Heart left ventricle (tissue), 16 donors: ENCODE measurements at regions not wholly inside any gene's neighbourhood (a gene's known extent, or its start where the extent isn't known, plus 50 kb on each side); places are given as distances from the start of the nearest gene placed in this dataset.

Experiments used
- ATAC-seq, 4 donors: fragments of 200-7000 bp; cut with Tn5 transposase; one replicate each; pipeline ENCODE4 v1.9.1; 2020 to 2022; ENCODE audit warnings: moderate library complexity in 4 of 4, mild to moderate bottlenecking in 3 of 4, moderate number of reproducible peaks in 1 of 4
- DNase-seq, 5 donors: peaks; one replicate each; pipeline ENCODE4 v3.0.0-alpha.2; 2020
- H3K27ac ChIP-seq, 12 donors: fragments of 200-600 bp; sonication (generic) in 4 of 12; one replicate each; pipeline versions ENCODE4 v1.5.0 to v1.8.0; 2016 to 2022; ENCODE audit warnings: mild to moderate bottlenecking in 2 of 12
- H3K27me3 ChIP-seq, 9 donors: fragments of 200-600 bp; sonication (generic) in 2 of 9; one replicate each; pipeline versions ENCODE4 v1.5.1 to v1.8.0; 2016 to 2022; ENCODE audit warnings: mild to moderate bottlenecking in 3 of 9
- H3K36me3 ChIP-seq, 9 donors: fragments of 200-600 bp; sonication (generic) in 2 of 9; one replicate each; pipeline versions ENCODE4 v1.5.0 to v1.8.0; 2018 to 2022; ENCODE audit warnings: mild to moderate bottlenecking in 2 of 9
- H3K4me1 ChIP-seq, 12 donors: fragments of 200-600 bp; sonication (generic) in 4 of 12; one replicate each; pipeline versions ENCODE4 v1.5.0 to v1.8.0; 2016 to 2022; ENCODE audit warnings: mild to moderate bottlenecking in 3 of 12
- H3K4me3 ChIP-seq, 12 donors: fragments of 200-600 bp; sonication (generic) in 4 of 12; one replicate each; pipeline versions ENCODE4 v1.5.0 to v1.8.0; 2017 to 2022; ENCODE audit warnings: mild to moderate bottlenecking in 9 of 12, moderate library complexity in 4 of 12
- H3K9me3 ChIP-seq, 12 donors: fragments of 200-600 bp; sonication (generic) in 4 of 12; one replicate each; pipeline versions ENCODE4 v1.5.0 to v1.8.0; 2016 to 2022; ENCODE audit warnings: mild to moderate bottlenecking in 1 of 12
- CTCF ChIP-seq, 12 donors: fragments of 200-600 bp; sonication (generic) in 4 of 12; IDR thresholded peaks; one replicate each; pipeline versions ENCODE4 v1.5.0 to v1.8.0; 2018 to 2022; ENCODE audit warnings: antibody characterized with exemption in 12 of 12, mild to moderate bottlenecking in 5 of 12
- POLR2A ChIP-seq, 2 donors: fragments of 450-650 bp; IDR thresholded peaks; one replicate each; pipeline ENCODE4 v1.6.1; 2017; ENCODE audit warnings: antibody characterized with exemption in 2 of 2, mild to moderate bottlenecking in 2 of 2, moderate library complexity in 2 of 2
- WGBS, 4 donors: extraction: QIAGEN DNeasy Blood & Tissue Kit in 2 of 4; methylation state at CpG; one replicate each; pipeline versions ENCODE4 v1.1.5 to v1.1.7; 2013 to 2018; 5-methylcytosine and 5-hydroxymethylcytosine counted together
- intact Hi-C, 10 donors: fragments of 100-400 bp; cut with DNase I; formaldehyde crosslinking; loops; one replicate each; pipeline versions ENCODE4 v1.11.1 to v1.14.2; 2022
- donor health status: ischemic (EF 13 %, LVEDD 7.1; RV severe dilation, severe dysfunction).
- donor health status: healthy with polysubstance abuse.
- donor health status: DM: no; HTN: yes; CAD: no.
- donor health status: DM: no; HTN: no; CAD: no.
- donor health status: ischemic (EF 25% LVEDD 6.9; RV normal size, moderate dysfunction).
- donor health status: ischemic (EF 25% LVEDD 5.7; RV mildly dilated, moderate dysfunction).
- donor health status: healthy.
- donor health status: DM: yes; HTN: yes; CAD: no.
- donor health status: ischemic (EF 35%, LVEDD 5.7; RV mildly dilated, moderate dysfunction).
- donor health status: nonischemic (EF 11% LVEDD 7.7; RV severe dilation, severe dysfunction).
- donor health status: DM: yes; HTN: yes; CAD: no.
- donor health status: PGD.
- donor health status: ischemic (EF 29% LVEDD 5.4; RV normal size, mild dysfunction).
- donor health status: nonischemic (EF 23%, LVEDD 6.1; RV moderate dilation, normal function).

GRCh38 chr2:16015903-16016265 lies 75.5 kb downstream of the MYCN start:
- no peak overlapping the region for H3K4me3 ChIP-seq
- ATAC-seq = no peak
- no peak for TF ChIP-seq CTCF (IDR thresholded peaks at IDR 0.05)
- 56 to 61% (median 57%) methylated on average over 2 of the region's 2 CpGs for WGBS, 4 donors
- peaks cover 0 to 12% (median 3%) of the 10 kb centered on the region in 12 donors for H3K4me1 ChIP-seq
- H3K9me3 ChIP-seq = no peaks in the 10 kb centered on the region
- DNase-seq = no peak
- intact Hi-C loops = no loop called here
- no peaks in the 10 kb centered on the region for H3K36me3 ChIP-seq
- no peak overlapping the region for H3K27ac ChIP-seq
- peaks cover 0 to 56% (median 19%) of the 10 kb centered on the region in 9 donors for H3K27me3 ChIP-seq

- peaks cover 0 to 56% (median 22%) of the 10 kb centered on the region in 9 donors for H3K27me3 ChIP-seq
- ATAC-seq = no peak
- H3K4me3 ChIP-seq = no peak overlapping the region
- H3K36me3 ChIP-seq = no peaks in the 10 kb centered on the region
- intact Hi-C loops = no loop called here
- WGBS, 4 donors = 75 to 81% (median 79%) methylated on average over 15 of the region's 15 CpGs
- H3K4me1 ChIP-seq = peaks cover 0 to 12% (median 3%) of the 10 kb centered on the region in 12 donors
- H3K9me3 ChIP-seq = no peaks in the 10 kb centered on the region
- TF ChIP-seq POLR2A (IDR thresholded peaks at IDR 0.05) = no peak
- no peak for TF ChIP-seq CTCF (IDR thresholded peaks at IDR 0.05)
- no peak for DNase-seq
- no peak overlapping the region for H3K27ac ChIP-seq
Observed at GRCh38 chr2:16015210-16015902, 75.0 kb downstream of the MYCN start.

- Histone ChIP-seq H3K9me3 (no peaks in the 10 kb centered on the region), H3K4me1 (peaks cover 0 to 12% (median 3%) of the 10 kb centered on the region in 12 donors), H3K4me3 (no peak overlapping the region), H3K27ac (no peak overlapping the region), H3K36me3 (no peaks in the 10 kb centered on the region), H3K27me3 (peaks cover 0 to 61% (median 22%) of the 10 kb centered on the region in 9 donors)
- intact Hi-C loops = no loop called here
- DNase-seq (no peak), ATAC-seq (no peak)
- WGBS, 4 donors = 79 to 90% (median 87%) methylated on average over 3 of the region's 3 CpGs
- no peak for TF ChIP-seq CTCF (IDR thresholded peaks at IDR 0.05)
- TF ChIP-seq POLR2A (IDR thresholded peaks at IDR 0.05) = no peak
Observed at GRCh38 chr2:16014802-16015201, 74.5 kb downstream of the MYCN start.

GRCh38 chr2:16014041-16014787 lies 73.9 kb downstream of the MYCN start:
- peak overlapping the region in 2 of 12 donors; percentile 22 to 30 for H3K27ac ChIP-seq
- 21 to 34% (median 26%) methylated on average over 32 of the region's 32 CpGs for WGBS, 4 donors
- H3K9me3 ChIP-seq = no peaks in the 10 kb centered on the region
- TF ChIP-seq POLR2A (IDR thresholded peaks at IDR 0.05) (no peak), CTCF (IDR thresholded peaks at IDR 0.05) (no peak)
- DNase-seq (peak in 4 of 5 donors; percentile 28 to 74 (median 52)), ATAC-seq (peak; percentile 80 to 96 (median 86))
- peaks cover 0 to 61% (median 22%) of the 10 kb centered on the region in 9 donors for H3K27me3 ChIP-seq
- H3K4me3 ChIP-seq = peak overlapping the region in 2 of 12 donors; percentile 12 to 13
- no peaks in the 10 kb centered on the region for H3K36me3 ChIP-seq
- intact Hi-C loops = no loop called here
- peaks cover 0 to 12% (median 3%) of the 10 kb centered on the region in 12 donors for H3K4me1 ChIP-seq
